HCT116 (cell line): ENCODE measurements at regions not wholly inside any gene's neighbourhood (a gene's known extent, or its start where the extent isn't known, plus 50 kb on each side); places are given as distances from the start of the nearest gene placed in this dataset.

Source experiments
- ATAC-seq: fragments of 200-7000 bp; cut with Tn5 transposase; 2 replicates; pipeline ENCODE4 v1.9.1; 2020; ENCODE audit warnings: mild to moderate bottlenecking, moderate library complexity
- BruUV-seq: library from RNA; stranded (reverse); fragments of 400-500 nt; replicated peaks from 2 replicates; lab custom pipeline; 2021; lab: Mats Ljungman, UMichigan
- CTCF ChIA-PET: fragments of 300-600 bp; sonication (Branson Sonifier 250); formaldehyde crosslinking; loops from one replicate; lab custom pipeline; 2021; ENCODE audit warnings: antibody characterized with exemption; lab: Charles Lee
- POLR2A ChIA-PET: fragments of 300-600, 350-600 bp; sonication (Branson Sonifier 250); formaldehyde crosslinking; loops from one replicate; lab custom pipeline; 2021; ENCODE audit warnings: antibody characterized with exemption; lab: Charles Lee
- RAD21 ChIA-PET, 2 experiments: fragments of 300-600 bp; sonication (Branson Sonifier 250); formaldehyde crosslinking; loops; one replicate each; lab custom pipeline; 2023; ENCODE audit warnings: low total read pairs in 2 of 2; ENCODE audit not compliant: uncharacterized antibody in 2 of 2, unreplicated experiment in 2 of 2, low non-redundant PET in 1 of 2; lab: Charles Lee
- DNase-seq: peaks from one replicate; pipeline ENCODE4 v3.0.0-alpha.2; 2010; ENCODE audit warnings: low read depth, low spot score
- H2AFZ ChIP-seq: fragments of 200-600 bp; shearing (Covaris generic), sonication (generic); 2 replicates; pipeline ENCODE4 v1.6.1; 2017; ENCODE audit warnings: low read depth, mixed run types, mixed read lengths, antibody characterized with exemption, low read length; ENCODE audit not compliant: poor library complexity, severe bottlenecking
- H3K27ac ChIP-seq: 2 replicates; pipeline ENCODE4 v1.5.1; 2012; ENCODE audit warnings: low read depth, low read length
- H3K27me3 ChIP-seq: fragments of 200-600 bp; sonication (generic); 2 replicates; pipeline ENCODE4 v1.6.1; 2016; ENCODE audit warnings: mixed run types, low read length, mixed read lengths; ENCODE audit not compliant: insufficient read depth
- H3K36me3 ChIP-seq, 2 experiments: fragments of 200-500 bp in 1 of 2; fragments of 200-600 bp in 1 of 2; sonication (Bioruptor generic) in 1 of 2; sonication (generic) in 1 of 2; 2 replicates each; pipeline versions ENCODE4 v1.5.1 to v1.6.1; 2014 to 2016; ENCODE audit warnings: low read length in 2 of 2, inconsistent platforms in 1 of 2, mixed read lengths in 1 of 2, mixed run types in 1 of 2; ENCODE audit not compliant: insufficient read depth in 2 of 2, control insufficient read depth in 1 of 2
- H3K4me1 ChIP-seq, 2 experiments: fragments of 200-600 bp in 1 of 2; sonication (generic) in 1 of 2; 2 replicates each; pipeline versions ENCODE4 v1.5.1 to v1.6.1; 2012 to 2017; ENCODE audit warnings: low read length in 2 of 2, inconsistent platforms in 1 of 2, mild to moderate bottlenecking in 1 of 2, mixed read lengths in 1 of 2, mixed run types in 1 of 2, moderate library complexity in 1 of 2; ENCODE audit not compliant: insufficient read depth in 2 of 2, control insufficient read depth in 1 of 2
- H3K4me2 ChIP-seq: fragments of 200-600 bp; sonication (generic); 2 replicates; pipeline ENCODE4 v1.6.1; 2017; ENCODE audit warnings: mixed run types, low read length, mixed read lengths
- H3K4me3 ChIP-seq, 2 experiments: fragments of 200-600 bp in 1 of 2; sonication (generic) in 1 of 2; replicated peaks in 1 of 2; 2 replicates each; pipeline ENCODE4 v1.5.1; 2011 to 2016; ENCODE audit warnings: low read length in 2 of 2, control low read depth in 1 of 2, low read depth in 1 of 2, mild to moderate bottlenecking in 1 of 2, mixed read lengths in 1 of 2, mixed run types in 1 of 2
- H3K79me2 ChIP-seq: fragments of 200-600 bp; sonication (generic); 2 replicates; pipeline ENCODE4 v1.6.1; 2017; ENCODE audit warnings: mild to moderate bottlenecking, mixed run types, low read length, moderate library complexity, mixed read lengths; ENCODE audit not compliant: insufficient read depth
- H3K9ac ChIP-seq: fragments of 200-600 bp; sonication (generic); 2 replicates; pipeline ENCODE4 v1.6.1; 2016; ENCODE audit warnings: low read length, mixed read lengths
- H3K9me2 ChIP-seq: fragments of 200-600 bp; sonication (generic), shearing (Covaris generic); 2 replicates; pipeline ENCODE4 v1.6.1; 2017; ENCODE audit warnings: mixed run types, mild to moderate bottlenecking, moderate library complexity; ENCODE audit not compliant: insufficient read depth
- H3K9me3 ChIP-seq, 2 experiments: fragments of 200-500 bp in 1 of 2; fragments of 200-600 bp in 1 of 2; sonication (Bioruptor generic) in 1 of 2; sonication (generic) in 1 of 2; 2 replicates each; pipeline ENCODE4 v1.6.1; 2014 to 2017; ENCODE audit warnings: low read length in 2 of 2, mixed read lengths in 2 of 2, inconsistent platforms in 1 of 2, low read depth in 1 of 2, mild to moderate bottlenecking in 1 of 2, mixed run types in 1 of 2, moderate library complexity in 1 of 2; ENCODE audit not compliant: control insufficient read depth in 1 of 2, insufficient read depth in 1 of 2
- H4K20me1 ChIP-seq: fragments of 200-600 bp; sonication (generic), shearing (Covaris generic); 2 replicates; pipeline ENCODE4 v1.6.1; 2017; ENCODE audit warnings: mixed run types, mild to moderate bottlenecking, moderate library complexity; ENCODE audit not compliant: insufficient read depth
- CBX3 ChIP-seq: IDR thresholded peaks from 2 replicates; pipeline ENCODE4 v1.6.1; 2012; ENCODE audit warnings: low read depth
- CEBPB ChIP-seq: IDR thresholded peaks from 2 replicates; pipeline ENCODE4 v1.6.1; 2012; ENCODE audit warnings: low read depth
- EGR1 ChIP-seq: IDR thresholded peaks from 2 replicates; pipeline ENCODE4 v1.6.1; 2012; ENCODE audit warnings: low read depth
- EZH2phosphoT487 ChIP-seq: fragments of 200-600 bp; IDR thresholded peaks from 2 replicates; pipeline ENCODE4 v1.6.1; 2018; ENCODE audit warnings: antibody characterized with exemption, borderline replicate concordance
- JUND ChIP-seq: IDR thresholded peaks from 2 replicates; pipeline ENCODE4 v1.6.1; 2012
- POLR2AphosphoS5 ChIP-seq: IDR thresholded peaks from 2 replicates; pipeline ENCODE4 v1.6.1; 2011; ENCODE audit warnings: mild to moderate bottlenecking, low read depth, low read length, moderate library complexity
- SIN3A ChIP-seq: IDR thresholded peaks from 2 replicates; pipeline ENCODE4 v1.6.1; 2012; ENCODE audit warnings: low read depth
- SP1 ChIP-seq: IDR thresholded peaks from 2 replicates; pipeline ENCODE4 v1.6.1; 2012; ENCODE audit warnings: low read depth
- YY1 ChIP-seq: IDR thresholded peaks from 2 replicates; pipeline ENCODE4 v1.6.1; 2011; ENCODE audit warnings: low read length, low read depth, moderate library complexity, mild to moderate bottlenecking; ENCODE audit not compliant: insufficient replicate concordance; ENCODE audit errors: extremely low read depth
- ZFX ChIP-seq: fragments of 450-650 bp; IDR thresholded peaks from 2 replicates; pipeline ENCODE4 v1.6.1; 2017
- intact Hi-C: fragments of 100-400 bp; cut with micrococcal nuclease; formaldehyde crosslinking; loops from 2 replicates; pipeline ENCODE4 v1.10.0; 2022
- TF ChIP-seq, protein P1 (sequence below), 3 experiments: fragments of 200-600 bp in 1 of 3; sonication (generic) in 1 of 3; IDR thresholded peaks in 2 of 3; conservative IDR thresholded peaks in 1 of 3; 2 replicates each; pipeline ENCODE4 v1.5.1; 2012 to 2017; ENCODE audit warnings: low read depth in 2 of 3, low read length in 2 of 3, antibody characterized with exemption in 1 of 3, borderline replicate concordance in 1 of 3, control low read depth in 1 of 3, mild to moderate bottlenecking in 1 of 3, mixed read lengths in 1 of 3, mixed run types in 1 of 3, moderate library complexity in 1 of 3; ENCODE audit not compliant: insufficient read depth in 1 of 3

DNA sequence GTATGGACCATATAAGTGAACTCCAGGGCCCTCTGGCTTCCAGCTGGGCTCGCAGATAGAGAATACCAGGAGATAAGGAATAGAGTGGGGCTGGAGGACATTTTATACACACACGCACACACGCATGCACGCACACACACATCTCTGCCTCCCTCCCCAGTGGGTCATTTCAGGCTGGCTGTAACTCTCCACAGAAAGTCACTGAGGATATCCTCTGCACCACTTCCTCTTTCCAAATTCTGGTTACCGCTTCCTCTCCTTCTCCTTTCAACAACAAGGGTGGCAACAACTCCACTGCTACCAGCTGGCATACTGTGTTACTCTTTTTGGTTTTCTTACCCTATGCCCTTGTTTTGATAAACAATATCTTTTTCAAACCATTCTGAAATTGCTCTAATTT is 280.2 kb downstream of the COL12A1 start:
- H3K27me3 ChIP-seq, result no peaks in the 10 kb centered on the region
- no peak for DNase-seq
- H3K4me1 ChIP-seq, result no peaks in the 10 kb centered on the region
- no peak for ATAC-seq
- no peaks in the 10 kb centered on the region for H3K79me2 ChIP-seq
- H3K36me3 ChIP-seq, result no peaks in the 10 kb centered on the region
- no peak overlapping the region for H3K9ac ChIP-seq
- H4K20me1 ChIP-seq, result no peaks in the 10 kb centered on the region
- intact Hi-C loops, result no loop called here
- ChIA-PET CTCF (interaction anchor here (1.1 kb wide), 1 partner anchor 284 kb away, joined by 3 read pairs; no protein-coding TSS in a partner anchor), RAD21 (no interaction called here), POLR2A (no interaction called here)
- no peak overlapping the region for H2AFZ ChIP-seq
- no TSS peak for BruUV-seq
- H3K4me3 ChIP-seq, result no peak overlapping the region
- H3K4me2 ChIP-seq, result no peak overlapping the region
- TF ChIP-seq CBX3, result no peak
- no peak for TF ChIP-seq YY1
- no peak for TF ChIP-seq EGR1
- no peak for TF ChIP-seq CEBPB
- TF ChIP-seq SP1, result no peak
- no peak for TF ChIP-seq JUND
- TF ChIP-seq SIN3A, result no peak
- TF ChIP-seq ZFX, result no peak
- no peak for TF ChIP-seq POLR2AphosphoS5
- TF ChIP-seq, protein P1, sequence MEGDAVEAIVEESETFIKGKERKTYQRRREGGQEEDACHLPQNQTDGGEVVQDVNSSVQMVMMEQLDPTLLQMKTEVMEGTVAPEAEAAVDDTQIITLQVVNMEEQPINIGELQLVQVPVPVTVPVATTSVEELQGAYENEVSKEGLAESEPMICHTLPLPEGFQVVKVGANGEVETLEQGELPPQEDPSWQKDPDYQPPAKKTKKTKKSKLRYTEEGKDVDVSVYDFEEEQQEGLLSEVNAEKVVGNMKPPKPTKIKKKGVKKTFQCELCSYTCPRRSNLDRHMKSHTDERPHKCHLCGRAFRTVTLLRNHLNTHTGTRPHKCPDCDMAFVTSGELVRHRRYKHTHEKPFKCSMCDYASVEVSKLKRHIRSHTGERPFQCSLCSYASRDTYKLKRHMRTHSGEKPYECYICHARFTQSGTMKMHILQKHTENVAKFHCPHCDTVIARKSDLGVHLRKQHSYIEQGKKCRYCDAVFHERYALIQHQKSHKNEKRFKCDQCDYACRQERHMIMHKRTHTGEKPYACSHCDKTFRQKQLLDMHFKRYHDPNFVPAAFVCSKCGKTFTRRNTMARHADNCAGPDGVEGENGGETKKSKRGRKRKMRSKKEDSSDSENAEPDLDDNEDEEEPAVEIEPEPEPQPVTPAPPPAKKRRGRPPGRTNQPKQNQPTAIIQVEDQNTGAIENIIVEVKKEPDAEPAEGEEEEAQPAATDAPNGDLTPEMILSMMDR (IDR thresholded peaks at IDR 0.05 in 2 of 3, conservative IDR thresholded peaks at IDR 0.05 in 1 of 3; ENCODE audit: borderline replicate concordance in 1 of 3, insufficient read depth in 1 of 3, low read depth in 2 of 3, low read length in 2 of 3), result no peak
- no peak for TF ChIP-seq EZH2phosphoT487
- H3K9me2 ChIP-seq, result no peaks in the 10 kb centered on the region
- H3K27ac ChIP-seq, result no peak overlapping the region
- H3K9me3 ChIP-seq, result no peaks in the 10 kb centered on the region
